Mesothelial cell of epicardium (in vitro differentiated cells): ENCODE measurements at regions not wholly inside any gene's neighbourhood (a gene's known extent, or its start where the extent isn't known, plus 50 kb on each side); places are given as distances from the start of the nearest gene placed in this dataset.

ENCODE experiments used
- DNase-seq, 2 experiments: peaks; one replicate each; pipeline ENCODE4 v3.0.0; 2021; ENCODE audit warnings: low spot score in 2 of 2; ENCODE audit not compliant: unreplicated experiment in 2 of 2
- H3K27ac Mint-ChIP-seq: 2 replicates; pipeline ENCODE4 v1.8.0; 2021; ENCODE audit warnings: mixed read lengths
- H3K27me3 Mint-ChIP-seq: 2 replicates; pipeline ENCODE4 v1.8.0; 2021; ENCODE audit warnings: low read depth, mixed read lengths
- H3K36me3 Mint-ChIP-seq: 2 replicates; pipeline ENCODE4 v1.8.0; 2021; ENCODE audit warnings: mixed read lengths
- H3K4me1 Mint-ChIP-seq: 2 replicates; pipeline ENCODE4 v1.8.0; 2021; ENCODE audit warnings: mixed read lengths
- H3K4me3 Mint-ChIP-seq: 2 replicates; pipeline ENCODE4 v1.8.0; 2021; ENCODE audit warnings: mild to moderate bottlenecking, moderate library complexity, mixed read lengths
- H3K9me3 Mint-ChIP-seq: 2 replicates; pipeline ENCODE4 v1.8.0; 2021; ENCODE audit warnings: mixed read lengths
- TF ChIP-seq, protein P1 (sequence below): fragments of 200-600 bp; sonication (generic); IDR thresholded peaks from one replicate; pipeline ENCODE4 v1.5.0; 2021; ENCODE audit warnings: antibody characterized with exemption; ENCODE audit not compliant: unreplicated experiment

- Mint-ChIP-seq H3K4me1 (peaks cover 21% of the 10 kb centered on the region), H3K9me3 (peaks cover 17% of the 10 kb centered on the region), H3K27ac (no peak overlapping the region), H3K27me3 (no peaks in the 10 kb centered on the region), H3K36me3 (no peaks in the 10 kb centered on the region), H3K4me3 (no peak overlapping the region)
- DNase-seq: no peak
- TF ChIP-seq, protein P1, sequence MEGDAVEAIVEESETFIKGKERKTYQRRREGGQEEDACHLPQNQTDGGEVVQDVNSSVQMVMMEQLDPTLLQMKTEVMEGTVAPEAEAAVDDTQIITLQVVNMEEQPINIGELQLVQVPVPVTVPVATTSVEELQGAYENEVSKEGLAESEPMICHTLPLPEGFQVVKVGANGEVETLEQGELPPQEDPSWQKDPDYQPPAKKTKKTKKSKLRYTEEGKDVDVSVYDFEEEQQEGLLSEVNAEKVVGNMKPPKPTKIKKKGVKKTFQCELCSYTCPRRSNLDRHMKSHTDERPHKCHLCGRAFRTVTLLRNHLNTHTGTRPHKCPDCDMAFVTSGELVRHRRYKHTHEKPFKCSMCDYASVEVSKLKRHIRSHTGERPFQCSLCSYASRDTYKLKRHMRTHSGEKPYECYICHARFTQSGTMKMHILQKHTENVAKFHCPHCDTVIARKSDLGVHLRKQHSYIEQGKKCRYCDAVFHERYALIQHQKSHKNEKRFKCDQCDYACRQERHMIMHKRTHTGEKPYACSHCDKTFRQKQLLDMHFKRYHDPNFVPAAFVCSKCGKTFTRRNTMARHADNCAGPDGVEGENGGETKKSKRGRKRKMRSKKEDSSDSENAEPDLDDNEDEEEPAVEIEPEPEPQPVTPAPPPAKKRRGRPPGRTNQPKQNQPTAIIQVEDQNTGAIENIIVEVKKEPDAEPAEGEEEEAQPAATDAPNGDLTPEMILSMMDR: no peak
Observed at GRCh38 chr13:37456041-37456440, 142.5 kb downstream of the POSTN start.

GRCh38 chr13:37453246-37453645 is 145.3 kb downstream of the POSTN start:
- peaks cover 24% of the 10 kb centered on the region for H3K9me3 Mint-ChIP-seq

DNA sequence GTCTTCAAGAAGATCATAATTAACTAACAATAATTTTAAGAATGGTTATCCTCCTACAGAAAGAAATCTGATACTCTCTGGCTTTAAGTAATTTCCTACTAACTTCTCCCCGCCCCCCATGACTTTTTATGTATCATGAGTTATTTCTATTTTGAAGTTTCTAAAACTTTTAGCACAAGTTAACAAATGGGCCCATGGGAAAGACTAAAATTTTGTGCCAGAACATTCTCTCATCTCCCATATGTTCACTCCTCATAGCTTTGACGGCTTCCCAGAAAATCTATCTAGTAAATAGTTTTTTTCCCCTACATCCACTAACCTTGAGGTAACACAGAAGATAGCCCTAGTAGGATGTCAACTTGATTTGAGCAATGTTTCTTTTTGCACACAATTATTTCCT is 148.3 kb downstream of the POSTN start:
- Mint-ChIP-seq H3K27ac (no peak overlapping the region), H3K27me3 (no peaks in the 10 kb centered on the region), H3K9me3 (peaks cover 23% of the 10 kb centered on the region), H3K36me3 (no peaks in the 10 kb centered on the region), H3K4me3 (no peak overlapping the region), H3K4me1 (no peaks in the 10 kb centered on the region)
- no peak for DNase-seq
- TF ChIP-seq, protein P1: no peak

More at GRCh38 chr13:37453246-37453645, 145.3 kb downstream of the POSTN start:
- TF ChIP-seq, protein P1: no peak
- DNase-seq: no peak
- no peak overlapping the region for H3K4me3 Mint-ChIP-seq
- no peak overlapping the region for H3K27ac Mint-ChIP-seq
- H3K36me3 Mint-ChIP-seq: no peaks in the 10 kb centered on the region
- H3K4me1 Mint-ChIP-seq: peaks cover 6% of the 10 kb centered on the region
- H3K27me3 Mint-ChIP-seq: no peaks in the 10 kb centered on the region

DNA sequence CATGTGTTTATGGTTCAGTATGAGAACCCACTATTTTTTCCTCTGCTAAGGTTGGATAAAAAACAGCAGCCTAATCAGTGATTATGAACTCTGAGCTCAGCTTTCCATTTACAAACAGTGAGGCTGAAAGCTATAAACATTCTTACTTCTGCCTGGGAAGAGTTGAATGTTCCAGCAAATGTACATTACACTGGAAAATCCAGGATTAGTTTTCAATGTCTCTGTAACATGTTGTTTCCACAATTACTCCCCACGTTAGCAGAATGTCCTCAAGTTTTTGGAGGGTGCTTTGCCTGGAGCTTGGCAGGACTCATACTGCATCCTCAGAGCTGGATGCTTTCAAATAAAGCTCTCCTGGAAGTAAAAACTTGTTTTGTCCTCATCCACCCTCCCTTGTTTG is 150.4 kb downstream of the POSTN start:
- Mint-ChIP-seq H3K4me1 (no peaks in the 10 kb centered on the region), H3K4me3 (no peak overlapping the region), H3K27ac (peak overlapping the region; percentile 47), H3K36me3 (no peaks in the 10 kb centered on the region), H3K27me3 (no peaks in the 10 kb centered on the region), H3K9me3 (peaks cover 7% of the 10 kb centered on the region)
- no peak for DNase-seq
- TF ChIP-seq, protein P1: no peak

DNA sequence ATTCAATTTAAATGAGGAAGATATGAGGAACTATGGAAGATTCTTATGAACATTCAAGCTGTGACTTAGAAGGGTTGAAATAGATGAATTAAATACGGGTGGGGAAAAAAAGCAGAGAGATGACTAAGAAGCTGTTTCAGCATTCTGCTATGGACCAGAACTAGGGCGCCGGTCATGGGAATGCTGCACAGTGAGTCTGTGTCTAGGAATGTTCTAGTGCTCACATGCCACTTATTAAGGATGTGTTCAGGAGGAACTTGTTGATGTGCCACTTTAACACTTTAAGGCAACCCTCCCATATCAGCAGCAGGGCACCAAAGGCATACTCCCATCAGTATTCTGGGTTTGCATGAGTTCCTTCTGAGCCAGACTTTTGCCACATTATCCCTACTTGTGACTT is 152.1 kb downstream of the POSTN start:
- TF ChIP-seq, protein P1: no peak
- peaks cover 7% of the 10 kb centered on the region for H3K9me3 Mint-ChIP-seq
- H3K27me3 Mint-ChIP-seq: no peaks in the 10 kb centered on the region
- H3K36me3 Mint-ChIP-seq: no peaks in the 10 kb centered on the region
- no peak for DNase-seq
- no peak overlapping the region for H3K27ac Mint-ChIP-seq
- no peaks in the 10 kb centered on the region for H3K4me1 Mint-ChIP-seq
- H3K4me3 Mint-ChIP-seq: no peak overlapping the region

DNA sequence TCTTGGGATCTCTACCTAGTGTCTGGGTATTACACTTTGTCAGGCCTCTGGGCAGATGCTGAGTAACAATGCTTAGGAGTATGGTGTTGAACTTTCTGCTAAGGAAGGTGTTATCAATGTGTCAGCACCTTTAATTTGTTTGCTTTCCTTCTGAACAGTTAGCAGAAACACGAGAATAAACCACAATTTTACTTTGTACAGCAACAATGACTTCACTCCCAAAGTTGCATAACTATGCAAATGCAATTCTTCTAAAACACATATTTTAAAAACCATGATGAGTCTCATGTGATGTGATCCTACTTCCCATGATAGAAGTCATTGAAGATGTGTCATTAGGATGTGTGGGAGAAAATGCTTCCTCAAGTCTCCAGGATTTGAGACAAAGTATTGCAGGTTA is 155.0 kb downstream of the POSTN start:
- no peak overlapping the region for H3K27ac Mint-ChIP-seq
- no peaks in the 10 kb centered on the region for H3K4me1 Mint-ChIP-seq
- H3K4me3 Mint-ChIP-seq: no peak overlapping the region
- H3K36me3 Mint-ChIP-seq: no peaks in the 10 kb centered on the region
- TF ChIP-seq, protein P1: no peak
- H3K9me3 Mint-ChIP-seq: peaks cover 16% of the 10 kb centered on the region
- H3K27me3 Mint-ChIP-seq: no peaks in the 10 kb centered on the region
- no peak for DNase-seq
